Caco-2 (cell line): ENCODE measurements at regions not wholly inside any gene's neighbourhood (a gene's known extent, or its start where the extent isn't known, plus 50 kb on each side); places are given as distances from the start of the nearest gene placed in this dataset.

ENCODE experiments used
- BruUV-seq: library from RNA; stranded (reverse); fragments of 400-500 nt; replicated peaks from 2 replicates; lab custom pipeline; 2021; lab: Mats Ljungman, UMichigan
- CTCF ChIA-PET: fragments of 300-600 bp; sonication (Branson Sonifier 250); formaldehyde crosslinking; loops from one replicate; lab custom pipeline; 2022; ENCODE audit warnings: antibody characterized with exemption; lab: Charles Lee
- POLR2A ChIA-PET: fragments of 300-600 bp; sonication (Branson Sonifier 250); formaldehyde crosslinking; loops from one replicate; lab custom pipeline; 2022; ENCODE audit warnings: antibody characterized with exemption; lab: Charles Lee
- DNase-seq, 2 experiments: peaks; one replicate each; pipeline versions ENCODE4 v3.0.0 to v3.0.0-alpha.2; 2020 to 2022
- H3K27me3 ChIP-seq: replicated peaks from 2 replicates; pipeline ENCODE4 v1.6.0; 2011; ENCODE audit warnings: low read length; ENCODE audit not compliant: control insufficient read depth, insufficient read depth
- H3K36me3 ChIP-seq: 2 replicates; pipeline ENCODE4 v1.5.1; 2011; ENCODE audit warnings: low read length; ENCODE audit not compliant: control insufficient read depth, insufficient read depth
- H3K4me1 ChIP-seq: fragments of 250-450 bp; sonication (Bioruptor Pico); 2 replicates; pipeline ENCODE4 v1.5.1; 2020; ENCODE audit warnings: mild to moderate bottlenecking
- H3K4me3 ChIP-seq: 2 replicates; pipeline ENCODE4 v1.5.1; 2011; ENCODE audit warnings: low read depth, mild to moderate bottlenecking, control low read depth, low read length
- H3K9me3 ChIP-seq: fragments of 250-450 bp; sonication (Bioruptor Pico); 2 replicates; pipeline ENCODE4 v1.5.1; 2020; ENCODE audit warnings: mild to moderate bottlenecking, moderate library complexity
- H3K27ac Mint-ChIP-seq: one replicate; pipeline ENCODE4 v1.8.0; 2022; ENCODE audit warnings: mixed read lengths; ENCODE audit not compliant: unreplicated experiment
- H3K27me3 Mint-ChIP-seq: one replicate; pipeline ENCODE4 v1.8.0; 2022; ENCODE audit warnings: mixed read lengths; ENCODE audit not compliant: insufficient read depth, unreplicated experiment
- H3K36me3 Mint-ChIP-seq: one replicate; pipeline ENCODE4 v1.8.0; 2022; ENCODE audit warnings: mild to moderate bottlenecking, mixed read lengths; ENCODE audit not compliant: insufficient read depth, unreplicated experiment
- H3K4me1 Mint-ChIP-seq: one replicate; pipeline ENCODE4 v1.8.0; 2022; ENCODE audit warnings: low read depth, mixed read lengths; ENCODE audit not compliant: unreplicated experiment
- H3K4me3 Mint-ChIP-seq: one replicate; pipeline ENCODE4 v1.8.0; 2022; ENCODE audit warnings: mild to moderate bottlenecking, moderate library complexity, mixed read lengths; ENCODE audit not compliant: unreplicated experiment
- H3K9me3 Mint-ChIP-seq: one replicate; pipeline ENCODE4 v1.8.0; 2022; ENCODE audit warnings: mixed read lengths; ENCODE audit not compliant: unreplicated experiment
- intact Hi-C: fragments of 100-400 bp; cut with micrococcal nuclease; formaldehyde crosslinking; loops from one replicate; pipeline ENCODE4 v1.10.0; 2022; ENCODE audit not compliant: unreplicated experiment
- TF ChIP-seq, protein P1 (sequence below), 2 experiments: fragments of 200-600 bp in 1 of 2; IDR thresholded peaks; 1 replicate in 1 of 2; 2 replicates in 1 of 2; pipeline versions ENCODE4 v1.5.1 to v1.8.0; 2011 to 2022; ENCODE audit warnings: antibody characterized with exemption in 1 of 2, control low read depth in 1 of 2, inconsistent platforms in 1 of 2, low read depth in 1 of 2, low read length in 1 of 2, mild to moderate bottlenecking in 1 of 2, moderate library complexity in 1 of 2; ENCODE audit not compliant: insufficient read depth in 1 of 2, severe bottlenecking in 1 of 2, unreplicated experiment in 1 of 2

DNA sequence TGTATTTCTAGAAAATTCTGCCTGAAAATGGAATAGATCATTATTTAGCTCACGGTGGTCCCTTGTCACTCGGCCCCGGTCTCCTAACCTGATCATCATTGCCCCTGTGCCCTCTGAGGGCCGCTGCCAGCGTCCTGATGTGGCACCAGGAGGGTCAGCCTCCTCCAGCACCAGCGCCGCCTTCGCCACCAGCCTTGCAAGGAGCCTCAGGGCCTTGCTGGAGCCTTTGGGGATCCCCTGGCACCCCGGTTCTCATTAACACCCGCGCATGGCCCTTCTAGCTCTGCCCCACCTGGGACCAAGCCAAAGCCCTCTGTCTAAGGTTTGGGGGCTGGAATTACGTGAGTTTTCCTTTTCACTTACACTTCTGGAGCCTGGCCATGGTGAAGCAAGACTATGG lies 282.5 kb upstream of the ADARB2 start:
- Mint-ChIP-seq H3K36me3 (no peaks in the 10 kb centered on the region), H3K27ac (no peak overlapping the region), H3K27me3 (peaks cover 4% of the 10 kb centered on the region), H3K4me3 (no peak overlapping the region), H3K9me3 (no peaks in the 10 kb centered on the region), H3K4me1 (peaks cover 8% of the 10 kb centered on the region)
- H3K4me3 ChIP-seq = no peak overlapping the region
- POLR2A ChIA-PET = no interaction called here
- CTCF ChIA-PET = interaction anchor here (0.5 kb wide), 1 partner anchor 22 kb away, joined by 3 read pairs; no protein-coding TSS in a partner anchor
- TF ChIP-seq, protein P1, sequence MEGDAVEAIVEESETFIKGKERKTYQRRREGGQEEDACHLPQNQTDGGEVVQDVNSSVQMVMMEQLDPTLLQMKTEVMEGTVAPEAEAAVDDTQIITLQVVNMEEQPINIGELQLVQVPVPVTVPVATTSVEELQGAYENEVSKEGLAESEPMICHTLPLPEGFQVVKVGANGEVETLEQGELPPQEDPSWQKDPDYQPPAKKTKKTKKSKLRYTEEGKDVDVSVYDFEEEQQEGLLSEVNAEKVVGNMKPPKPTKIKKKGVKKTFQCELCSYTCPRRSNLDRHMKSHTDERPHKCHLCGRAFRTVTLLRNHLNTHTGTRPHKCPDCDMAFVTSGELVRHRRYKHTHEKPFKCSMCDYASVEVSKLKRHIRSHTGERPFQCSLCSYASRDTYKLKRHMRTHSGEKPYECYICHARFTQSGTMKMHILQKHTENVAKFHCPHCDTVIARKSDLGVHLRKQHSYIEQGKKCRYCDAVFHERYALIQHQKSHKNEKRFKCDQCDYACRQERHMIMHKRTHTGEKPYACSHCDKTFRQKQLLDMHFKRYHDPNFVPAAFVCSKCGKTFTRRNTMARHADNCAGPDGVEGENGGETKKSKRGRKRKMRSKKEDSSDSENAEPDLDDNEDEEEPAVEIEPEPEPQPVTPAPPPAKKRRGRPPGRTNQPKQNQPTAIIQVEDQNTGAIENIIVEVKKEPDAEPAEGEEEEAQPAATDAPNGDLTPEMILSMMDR (IDR thresholded peaks at IDR 0.05; ENCODE audit: insufficient read depth in 1 of 2, low read depth in 1 of 2, low read length in 1 of 2, severe bottlenecking in 1 of 2, unreplicated experiment in 1 of 2) = no peak
- no peaks in the 10 kb centered on the region for H3K27me3 ChIP-seq
- no peaks in the 10 kb centered on the region for H3K36me3 ChIP-seq
- no peaks in the 10 kb centered on the region for H3K4me1 ChIP-seq
- H3K9me3 ChIP-seq = no peaks in the 10 kb centered on the region
- BruUV-seq = no TSS peak
- DNase-seq = no peak
- intact Hi-C loops = no loop called here

DNA sequence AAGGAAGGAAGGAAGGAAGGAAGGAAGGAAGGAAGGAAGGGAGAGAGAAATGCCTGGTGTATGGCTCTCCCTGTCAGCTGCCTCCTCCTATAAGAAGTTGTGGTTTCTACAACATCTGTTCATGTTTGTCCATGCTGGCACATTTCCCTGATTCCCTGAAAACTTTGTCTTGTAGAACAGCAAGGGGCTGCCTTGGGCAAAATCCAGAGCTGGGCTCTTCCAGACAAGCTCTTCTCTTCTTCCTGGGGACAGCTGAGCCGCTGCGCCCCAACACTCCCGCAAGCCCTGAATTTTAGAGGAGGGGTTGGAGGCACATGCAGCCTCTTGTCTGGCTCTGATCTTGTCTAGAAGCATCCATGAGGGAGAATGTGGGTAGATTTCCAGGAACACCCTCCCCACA lies 282.0 kb upstream of the ADARB2 start:
- DNase-seq = no peak
- no peaks in the 10 kb centered on the region for H3K9me3 Mint-ChIP-seq
- no peaks in the 10 kb centered on the region for H3K4me1 ChIP-seq
- H3K9me3 ChIP-seq = no peaks in the 10 kb centered on the region
- no TSS peak for BruUV-seq
- no peaks in the 10 kb centered on the region for H3K36me3 ChIP-seq
- H3K27me3 Mint-ChIP-seq = peaks cover 4% of the 10 kb centered on the region
- intact Hi-C loops = no loop called here
- no peak overlapping the region for H3K4me3 ChIP-seq
- H3K36me3 Mint-ChIP-seq = no peaks in the 10 kb centered on the region
- H3K4me3 Mint-ChIP-seq = no peak overlapping the region
- TF ChIP-seq, protein P1 (IDR thresholded peaks at IDR 0.05; ENCODE audit: insufficient read depth in 1 of 2, low read depth in 1 of 2, low read length in 1 of 2, severe bottlenecking in 1 of 2, unreplicated experiment in 1 of 2) = no peak
- H3K27me3 ChIP-seq = no peaks in the 10 kb centered on the region
- ChIA-PET CTCF (interaction anchor here (0.5 kb wide), 1 partner anchor 22 kb away, joined by 3 read pairs; no protein-coding TSS in a partner anchor), POLR2A (no interaction called here)
- H3K4me1 Mint-ChIP-seq = peaks cover 3% of the 10 kb centered on the region
- no peak overlapping the region for H3K27ac Mint-ChIP-seq

DNA sequence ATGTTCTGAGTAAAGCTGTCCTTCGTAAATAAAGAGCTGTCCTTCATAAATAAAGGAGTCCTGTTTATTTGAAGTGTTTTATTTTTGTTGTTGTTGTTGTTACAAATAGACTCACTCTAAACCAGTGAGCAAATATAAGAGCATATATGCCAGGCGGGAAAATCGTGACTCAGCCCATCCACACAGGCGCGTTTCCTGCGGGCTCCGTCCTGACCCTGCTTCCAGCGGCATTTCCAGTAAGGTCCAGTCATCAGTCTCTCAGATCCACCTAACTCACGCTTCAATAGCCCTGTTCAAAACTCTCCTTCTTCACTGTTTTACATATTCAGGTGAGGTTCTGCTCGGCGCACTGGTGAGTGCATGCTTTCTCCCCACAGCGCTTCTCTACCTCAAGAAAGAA lies 277.2 kb upstream of the ADARB2 start:
- intact Hi-C loops = no loop called here
- BruUV-seq = no TSS peak
- no peak overlapping the region for H3K4me3 ChIP-seq
- Mint-ChIP-seq H3K4me1 (no peaks in the 10 kb centered on the region), H3K27me3 (peaks cover 4% of the 10 kb centered on the region), H3K27ac (no peak overlapping the region), H3K4me3 (no peak overlapping the region), H3K36me3 (no peaks in the 10 kb centered on the region), H3K9me3 (no peaks in the 10 kb centered on the region)
- POLR2A ChIA-PET = no interaction called here
- CTCF ChIA-PET = no interaction called here
- H3K4me1 ChIP-seq = no peaks in the 10 kb centered on the region
- H3K27me3 ChIP-seq = no peaks in the 10 kb centered on the region
- no peaks in the 10 kb centered on the region for H3K36me3 ChIP-seq
- no peak for DNase-seq
- H3K9me3 ChIP-seq = no peaks in the 10 kb centered on the region
- TF ChIP-seq, protein P1 (IDR thresholded peaks at IDR 0.05; ENCODE audit: insufficient read depth in 1 of 2, low read depth in 1 of 2, low read length in 1 of 2, severe bottlenecking in 1 of 2, unreplicated experiment in 1 of 2) = no peak
